ENCODE measurements at regions not wholly inside any gene's neighbourhood (a gene's known extent, or its start where the extent isn't known, plus 50 kb on each side); places are given as distances from the start of the nearest gene placed in this dataset.

- TF ChIP-seq CTCF (IDR thresholded peaks at IDR 0.05; ENCODE audit: low read depth, low read length) (no peak), EZH2phosphoT487 (IDR thresholded peaks at IDR 0.05; ENCODE audit: low read depth) (no peak)
Measured at GRCh38 chr17:77647531-77647930, 311.0 kb upstream of the TNRC6C start.

Measured in OCI-LY3 (cell line).